Spleen (tissue), 7 donors: ENCODE measurements at regions not wholly inside any gene's neighbourhood (a gene's known extent, or its start where the extent isn't known, plus 50 kb on each side); places are given as distances from the start of the nearest gene placed in this dataset.
"Not testable (repeated sequence)": the region's sequence is repeated elsewhere in the genome, so short reads cannot be mapped to it uniquely, and the experiment has no call there.

Experiments
- CTCF ChIP-seq, 11 experiments: fragments of 200-600 bp in 7 of 11; fragments of 450-650 bp in 4 of 11; sonication (generic) in 4 of 11; IDR thresholded peaks in 8 of 11; conservative IDR thresholded peaks in 3 of 11; 1 replicate in 7 of 11; 2 replicates in 4 of 11; pipeline versions ENCODE4 v1.4.0 to v1.8.0; 2016 to 2021; ENCODE audit warnings: antibody characterized with exemption in 11 of 11, inconsistent platforms in 4 of 11, mild to moderate bottlenecking in 1 of 11
- POLR2A ChIP-seq, 3 donors: fragments of 450-650 bp; IDR thresholded peaks; one replicate each; pipeline ENCODE4 v1.5.1; 2017; ENCODE audit warnings: antibody characterized with exemption in 3 of 3, mild to moderate bottlenecking in 1 of 3
- POLR2AphosphoS5 ChIP-seq, 3 donors: sonication (generic); formaldehyde crosslinking; IDR thresholded peaks; one replicate each; pipeline ENCODE4 v1.5.1; 2017; ENCODE audit warnings: antibody characterized with exemption in 3 of 3
- donor health status: DM: no; HTN: no; CAD: no; lungs with moderate emphysema.
- donor health status: DM: no; HTN: no; CAD: no.
- donor health status: DM: no; HTN: no; CAD: no.

- TF ChIP-seq POLR2AphosphoS5 (IDR thresholded peaks at IDR 0.05); CTCF (IDR thresholded peaks at IDR 0.05 in 8 of 11, conservative IDR thresholded peaks at IDR 0.05 in 3 of 11); POLR2A (IDR thresholded peaks at IDR 0.05): not testable (repeated sequence)
Measured at GRCh38 chr21:8997443-8998390, 1523.7 kb upstream of the TPTE start.
